ENCODE measurements at regions not wholly inside any gene's neighbourhood (a gene's known extent, or its start where the extent isn't known, plus 50 kb on each side); places are given as distances from the start of the nearest gene placed in this dataset.

- DNase-seq (ENCODE audit: low spot score): no peak
- in situ Hi-C loops (cut with MboI; ENCODE audit: low pct_unique_long_range_greater_than_20kb, low sequenced_read_pairs, unreplicated experiment): no loop called here
- TF ChIP-seq CTCF (IDR thresholded peaks at IDR 0.05; ENCODE audit: extremely low read depth, insufficient read depth, missing control alignments): no peak
These were observed 125.8 kb upstream of the ARHGAP42 start for GRCh38 chr11:100561323-100561722.

DNA sequence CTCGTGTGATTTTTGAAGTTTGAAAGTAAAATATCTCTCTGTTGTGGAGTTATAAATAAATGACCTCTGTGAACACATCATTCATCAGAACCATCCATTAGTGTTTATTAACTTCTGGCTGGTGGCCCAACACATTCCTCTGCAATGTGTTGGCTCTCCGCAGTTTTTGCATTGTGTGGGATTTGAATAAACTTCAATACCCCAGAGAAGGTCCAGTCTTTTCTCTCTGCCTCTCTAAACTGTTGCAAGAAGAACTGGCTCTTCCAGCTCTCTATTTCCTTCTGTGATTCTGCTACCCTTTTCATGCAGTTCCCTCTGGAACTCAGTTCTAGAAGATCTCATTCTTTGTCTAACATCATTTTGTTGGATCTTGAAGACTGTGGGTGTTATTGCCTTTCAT is 125.0 kb upstream of the ARHGAP42 start:
- DNase-seq (ENCODE audit: low spot score): no peak
- TF ChIP-seq CTCF (IDR thresholded peaks at IDR 0.05; ENCODE audit: extremely low read depth, insufficient read depth, missing control alignments): no peak
- in situ Hi-C loops (cut with MboI; ENCODE audit: low pct_unique_long_range_greater_than_20kb, low sequenced_read_pairs, unreplicated experiment): no loop called here

GRCh38 chr11:100563541-100564280 is 123.4 kb upstream of the ARHGAP42 start:
- no peak for TF ChIP-seq CTCF (IDR thresholded peaks at IDR 0.05; ENCODE audit: extremely low read depth, insufficient read depth, missing control alignments)
- in situ Hi-C loops (cut with MboI; ENCODE audit: low pct_unique_long_range_greater_than_20kb, low sequenced_read_pairs, unreplicated experiment): no loop called here
- no peak for DNase-seq (ENCODE audit: low spot score)

- in situ Hi-C loops (cut with MboI; ENCODE audit: low pct_unique_long_range_greater_than_20kb, low sequenced_read_pairs, unreplicated experiment): no loop called here
- TF ChIP-seq CTCF (IDR thresholded peaks at IDR 0.05; ENCODE audit: extremely low read depth, insufficient read depth, missing control alignments): no peak
- DNase-seq (ENCODE audit: low spot score): no peak
These were observed 113.1 kb upstream of the ARHGAP42 start for GRCh38 chr11:100573911-100574513.

GRCh38 chr11:100574894-100575769 is 112.0 kb upstream of the ARHGAP42 start:
- in situ Hi-C loops (cut with MboI; ENCODE audit: low pct_unique_long_range_greater_than_20kb, low sequenced_read_pairs, unreplicated experiment): loop anchor here (25.0 kb wide), 1 partner anchor 287 kb away; no protein-coding TSS in a partner anchor
- TF ChIP-seq CTCF (IDR thresholded peaks at IDR 0.05; ENCODE audit: extremely low read depth, insufficient read depth, missing control alignments): no peak
- no peak for DNase-seq (ENCODE audit: low spot score)

Data from GM13977 (cell line).